ENCODE measurements at regions not wholly inside any gene's neighbourhood (a gene's known extent, or its start where the extent isn't known, plus 50 kb on each side); places are given as distances from the start of the nearest gene placed in this dataset.

DNA sequence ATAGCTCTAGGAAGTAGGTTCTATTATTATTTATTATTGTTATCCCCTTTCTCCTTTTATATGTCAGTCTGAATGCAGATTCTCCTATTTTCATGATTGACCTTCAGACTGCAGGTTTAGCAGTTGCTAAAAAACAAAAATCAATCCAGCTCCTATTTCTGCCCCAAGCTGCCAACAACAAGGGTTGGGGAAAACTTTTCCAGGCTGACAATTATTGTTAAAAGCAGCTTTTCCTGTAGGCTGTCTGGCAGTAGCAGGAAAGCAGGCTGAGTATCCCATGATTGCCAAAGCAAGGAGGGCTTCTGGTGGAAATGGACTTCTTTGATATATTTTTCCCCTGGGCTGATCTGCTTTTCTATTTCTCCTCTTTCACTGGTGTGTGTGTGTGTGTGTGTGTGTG, 78.0 kb upstream of the CTLA4 start:
- no peak for DNase-seq (ENCODE audit: low read depth)

GRCh38 chr2:203790134-203790852, 77.3 kb upstream of the CTLA4 start:
- DNase-seq (ENCODE audit: low read depth), result no peak

GRCh38 chr2:203796248-203797010, 71.1 kb upstream of the CTLA4 start:
- no peak for DNase-seq (ENCODE audit: low read depth)

- DNase-seq (ENCODE audit: low read depth), result no peak
Measured at GRCh38 chr2:203797276-203797675, 70.3 kb upstream of the CTLA4 start.

- no peak for DNase-seq (ENCODE audit: low read depth)
Measured at GRCh38 chr2:203797712-203798111, 69.9 kb upstream of the CTLA4 start.

DNA sequence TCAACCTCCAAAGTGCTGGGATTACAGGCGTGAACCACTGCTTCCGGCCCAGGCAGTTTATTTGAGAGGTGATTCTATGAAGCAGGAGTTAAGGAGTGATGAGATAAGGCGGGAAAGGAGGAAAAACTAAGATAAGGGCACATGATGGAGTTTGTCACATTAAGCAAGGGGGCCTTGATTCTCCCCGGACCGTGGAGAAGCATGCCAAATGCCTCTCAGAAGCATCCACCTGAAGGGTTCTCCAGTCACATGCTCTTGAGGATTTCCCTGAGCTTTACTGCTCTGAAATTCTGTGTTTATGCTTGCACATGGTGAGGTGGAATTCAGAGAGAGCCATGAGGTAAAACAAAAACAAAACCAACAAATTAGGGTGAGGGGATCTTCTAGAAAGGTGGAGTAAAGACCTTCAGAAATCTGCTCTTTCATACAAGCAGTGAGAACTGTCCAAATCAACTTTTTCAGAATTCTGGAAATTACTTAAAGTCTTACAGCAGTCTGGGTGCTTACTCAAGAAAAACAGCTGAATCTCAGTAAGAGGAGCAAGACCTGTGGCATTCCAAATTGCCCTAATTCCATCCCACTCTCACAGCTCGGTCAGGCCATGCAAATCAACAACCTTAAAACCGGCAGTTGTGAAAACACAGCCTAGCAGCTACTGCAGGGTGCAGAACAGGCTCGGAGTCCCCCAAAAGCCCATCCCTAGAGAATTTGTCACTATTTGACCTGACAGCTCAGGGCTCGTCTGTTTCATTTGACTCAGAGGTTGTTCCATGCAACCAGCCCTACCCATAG, 69.1 kb upstream of the CTLA4 start:
- DNase-seq (ENCODE audit: low read depth), result no peak

GRCh38 chr2:203799908-203800307, 67.7 kb upstream of the CTLA4 start:
- no peak for DNase-seq (ENCODE audit: low read depth)

DNA sequence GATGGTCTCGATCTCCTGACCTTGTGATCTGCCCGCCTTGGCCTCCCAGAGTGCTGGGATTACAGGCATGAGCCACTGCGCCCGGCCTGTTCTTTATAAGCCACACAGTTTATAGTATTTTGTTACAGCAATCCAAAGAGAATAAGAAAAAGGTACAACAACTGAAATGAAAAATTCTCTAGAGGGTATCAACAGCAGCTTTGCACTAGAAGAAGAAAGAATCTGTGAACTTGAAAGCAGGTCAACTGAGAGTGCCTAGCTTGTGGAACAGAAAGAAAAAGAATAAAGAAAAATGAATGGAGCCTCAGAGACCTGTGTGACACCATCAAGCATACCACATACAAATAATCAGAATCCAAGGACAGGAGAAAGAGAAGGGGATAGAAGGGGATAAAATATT, 66.8 kb upstream of the CTLA4 start:
- no peak for DNase-seq (ENCODE audit: low read depth)

DNA sequence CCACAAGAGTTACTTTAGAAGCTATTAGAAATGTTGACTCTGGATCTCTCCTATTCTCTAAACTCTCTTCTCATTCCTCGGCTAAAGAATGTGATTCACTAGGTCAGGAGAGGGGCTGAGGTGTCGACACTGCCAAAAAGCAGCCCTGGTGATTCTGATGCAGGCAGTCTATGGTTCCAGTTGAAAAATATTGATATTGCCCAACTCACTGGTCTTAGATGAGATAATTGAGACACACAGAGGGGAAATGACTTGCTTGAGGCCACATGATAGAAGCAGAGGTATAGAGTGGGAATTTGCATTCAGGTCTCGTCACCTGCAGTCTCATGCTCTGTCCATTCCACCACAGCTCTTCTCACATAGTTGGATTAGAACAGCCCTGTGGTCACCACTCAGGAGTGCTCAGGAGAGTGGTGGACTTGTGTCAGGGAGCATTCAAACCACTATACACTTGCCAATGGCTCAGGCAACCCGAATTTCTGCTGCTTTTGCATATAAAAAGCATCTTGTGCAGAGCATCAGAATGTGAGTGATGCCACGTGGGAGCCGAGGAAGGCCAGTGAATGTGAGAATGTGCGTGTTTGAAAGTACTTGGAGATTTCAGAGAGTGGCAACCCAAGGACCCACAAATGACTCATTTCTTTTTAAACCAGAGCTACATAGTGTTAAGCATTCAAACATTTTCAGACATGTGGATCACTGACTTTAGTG, 65.1 kb upstream of the CTLA4 start:
- peak; percentile 38 for DNase-seq (ENCODE audit: low read depth)

GRCh38 chr2:203803053-203803429, 64.5 kb upstream of the CTLA4 start:
- DNase-seq (ENCODE audit: low read depth), result no peak

DNA sequence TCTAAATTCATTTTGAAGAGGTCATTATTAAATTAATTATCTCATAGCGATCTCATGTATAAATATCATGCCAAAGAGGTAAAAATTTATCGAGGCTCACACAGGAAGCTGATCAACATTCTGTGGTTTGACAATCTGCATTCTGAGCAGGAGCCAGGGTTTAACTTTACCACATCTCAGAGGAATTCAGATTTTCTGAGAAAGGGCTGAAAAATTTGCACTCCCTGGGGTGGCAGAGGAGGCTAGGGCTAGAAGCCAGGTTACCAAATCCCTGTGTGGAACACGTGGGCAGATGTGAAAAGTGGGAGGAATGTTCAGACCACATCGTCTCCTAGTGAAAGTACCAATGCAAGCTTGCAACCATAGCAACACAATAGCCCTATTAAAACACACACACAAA, 63.5 kb upstream of the CTLA4 start:
- DNase-seq (ENCODE audit: low read depth), result peak; percentile 38

DNA sequence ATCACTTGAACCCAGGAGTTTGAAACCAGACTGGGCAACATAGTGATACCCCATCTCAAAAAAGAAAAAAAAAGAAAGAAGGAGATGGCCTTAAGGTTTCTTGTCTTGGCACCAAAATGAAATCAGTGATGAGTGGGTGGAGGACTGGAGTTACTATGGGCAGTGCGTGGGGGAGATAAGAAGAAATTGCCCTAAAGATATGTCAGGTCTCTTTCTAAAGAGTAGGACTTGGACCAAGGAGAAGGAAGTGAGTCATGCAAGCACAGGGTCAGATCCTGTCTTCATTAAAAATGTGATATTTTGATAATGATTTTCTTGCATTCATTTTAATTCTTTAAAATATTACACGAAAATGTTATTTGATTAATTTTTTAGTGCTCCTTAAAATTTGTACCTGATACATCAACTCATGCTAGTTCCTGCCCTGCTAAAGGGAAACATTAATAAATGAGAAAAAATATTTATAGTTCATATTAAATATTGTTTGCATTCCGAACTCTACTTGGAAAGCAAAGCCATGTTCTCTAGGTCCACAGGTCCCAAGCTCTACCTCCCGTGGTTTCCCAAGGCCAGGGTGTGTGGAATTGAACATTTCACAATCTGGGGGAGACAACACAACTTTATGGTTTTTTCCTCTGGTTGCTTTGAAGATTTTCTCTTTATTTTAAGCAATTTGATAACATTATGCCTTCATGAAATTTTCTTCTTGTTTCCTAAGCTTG, 62.6 kb upstream of the CTLA4 start:
- DNase-seq (ENCODE audit: low read depth), result no peak

GRCh38 chr2:203805486-203805838, 62.1 kb upstream of the CTLA4 start:
- no peak for DNase-seq (ENCODE audit: low read depth)

GRCh38 chr2:203806761-203807160, 60.8 kb upstream of the CTLA4 start:
- DNase-seq (ENCODE audit: low read depth), result no peak

DNA sequence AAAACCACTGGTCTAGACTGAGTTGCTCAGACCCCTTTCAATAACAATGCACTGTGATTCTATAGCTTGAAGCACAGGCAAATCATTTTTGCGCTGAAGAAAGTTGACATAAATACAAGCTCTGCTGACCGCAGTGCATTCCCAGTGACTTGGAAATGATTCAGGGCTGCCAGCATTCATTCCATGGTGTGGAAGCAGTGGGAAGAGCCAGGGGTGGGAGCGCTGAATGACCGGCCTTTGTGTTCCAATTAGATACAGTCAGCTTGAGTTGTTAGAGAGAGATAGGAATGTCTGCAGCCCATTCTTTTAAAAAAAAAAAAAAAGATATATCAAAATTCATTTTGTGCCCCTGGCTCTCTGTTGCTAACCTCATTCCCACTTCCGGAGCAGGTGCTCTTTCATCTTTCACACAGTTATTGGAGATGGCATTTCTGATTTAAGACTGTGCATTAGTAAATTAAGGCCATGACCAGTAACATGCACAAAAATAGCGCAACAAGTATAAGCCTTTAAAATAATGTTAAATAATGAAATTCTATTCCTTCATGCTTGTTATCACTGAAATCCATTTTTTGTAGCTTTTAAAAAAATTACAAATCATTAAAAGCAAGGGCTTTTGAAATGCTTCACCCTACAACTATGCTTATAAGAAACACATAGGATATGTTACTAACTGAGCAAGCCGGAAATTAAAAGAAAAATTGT, 59.4 kb upstream of the CTLA4 start:
- no peak for DNase-seq (ENCODE audit: low read depth)

DNA sequence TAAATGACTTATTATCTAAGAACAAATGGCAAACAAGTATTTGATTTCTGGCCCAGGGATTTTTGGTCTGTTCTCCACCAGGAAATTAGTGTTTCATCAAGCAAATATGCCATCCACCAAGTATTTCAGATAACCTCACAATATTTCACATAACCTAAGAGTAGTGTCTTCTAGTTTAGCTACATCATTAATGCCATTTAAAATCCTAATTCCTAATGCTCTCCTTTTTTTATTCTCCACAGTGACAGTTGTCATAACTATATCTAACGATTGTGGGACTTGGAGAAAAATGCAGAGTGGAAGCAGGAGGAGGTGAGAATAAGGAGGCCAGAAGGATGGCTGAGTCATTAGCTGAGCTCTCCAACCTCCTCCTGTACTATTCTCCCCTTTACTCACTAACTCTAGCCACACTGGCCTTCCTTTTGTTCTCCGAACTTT, 58.5 kb upstream of the CTLA4 start:
- DNase-seq (ENCODE audit: low read depth), result no peak

GRCh38 chr2:203809991-203810510, 57.5 kb upstream of the CTLA4 start:
- no peak for DNase-seq (ENCODE audit: low read depth)

GRCh38 chr2:203811491-203812221, 55.9 kb upstream of the CTLA4 start:
- peak; percentile 64 for DNase-seq (ENCODE audit: low read depth)

GRCh38 chr2:203812294-203813221, 55.0 kb upstream of the CTLA4 start:
- DNase-seq (ENCODE audit: low read depth), result no peak

Data from activated T-cell treated with anti-CD3 and anti-CD28 coated beads for 24 hours (primary cell).